H9 (cell line): ENCODE measurements at regions not wholly inside any gene's neighbourhood (a gene's known extent, or its start where the extent isn't known, plus 50 kb on each side); places are given as distances from the start of the nearest gene placed in this dataset.

Source experiments
- DNase-seq: peaks from one replicate; pipeline ENCODE4 v3.0.0-alpha.2; 2017
- H2AFZ ChIP-seq: one replicate; pipeline ENCODE4 v1.6.1; 2013; ENCODE audit warnings: mild to moderate bottlenecking, low read length, control low read depth, moderate library complexity
- H2AK5ac ChIP-seq: 2 replicates; pipeline ENCODE4 v1.6.1; 2013; ENCODE audit warnings: low read length, control low read depth, mixed read lengths; ENCODE audit not compliant: insufficient read length
- H2BK120ac ChIP-seq: one replicate; pipeline ENCODE4 v1.6.1; 2013; ENCODE audit warnings: low read depth, mild to moderate bottlenecking, low read length, control low read depth, inconsistent platforms; ENCODE audit not compliant: poor library complexity, severe bottlenecking
- H2BK12ac ChIP-seq: 2 replicates; pipeline ENCODE4 v1.6.1; 2013; ENCODE audit warnings: low read length, control low read depth, mixed read lengths, low read depth; ENCODE audit not compliant: insufficient read length
- H2BK15ac ChIP-seq: 2 replicates; pipeline ENCODE4 v1.6.1; 2013; ENCODE audit warnings: low read depth, low read length, control low read depth
- H2BK20ac ChIP-seq: one replicate; pipeline ENCODE4 v1.6.1; 2013; ENCODE audit warnings: low read depth, mild to moderate bottlenecking, low read length, control low read depth, inconsistent platforms; ENCODE audit not compliant: poor library complexity, severe bottlenecking
- H2BK5ac ChIP-seq: 2 replicates; pipeline ENCODE4 v1.6.1; 2013; ENCODE audit warnings: low read length, control low read depth, mixed read lengths; ENCODE audit not compliant: insufficient read length
- H3K14ac ChIP-seq: 2 replicates; pipeline ENCODE4 v1.6.1; 2013; ENCODE audit warnings: low read length, control low read depth; ENCODE audit not compliant: insufficient read depth
- H3K18ac ChIP-seq: 2 replicates; pipeline ENCODE4 v1.6.1; 2013; ENCODE audit warnings: low read depth, mild to moderate bottlenecking, mixed read lengths, low read length, control low read depth; ENCODE audit not compliant: insufficient read length
- H3K23ac ChIP-seq: 2 replicates; pipeline ENCODE4 v1.6.1; 2013; ENCODE audit warnings: low read length, control low read depth, mixed read lengths, low read depth; ENCODE audit not compliant: insufficient read length
- H3K23me2 ChIP-seq: 2 replicates; pipeline ENCODE4 v1.6.1; 2013; ENCODE audit warnings: low read depth, mild to moderate bottlenecking, mixed read lengths, low read length, control low read depth; ENCODE audit not compliant: insufficient read length, poor library complexity, severe bottlenecking
- H3K27ac ChIP-seq: 2 replicates; pipeline ENCODE4 v1.5.1; 2013; ENCODE audit warnings: low read length, control low read depth, mixed read lengths, low read depth; ENCODE audit not compliant: insufficient read length
- H3K27me3 ChIP-seq: 2 replicates; pipeline ENCODE4 v1.6.1; 2013; ENCODE audit warnings: low read length, control low read depth, inconsistent platforms; ENCODE audit not compliant: insufficient read depth
- H3K4ac ChIP-seq: 2 replicates; pipeline ENCODE4 v1.6.1; 2013; ENCODE audit warnings: low read depth, mild to moderate bottlenecking, control low read depth, inconsistent platforms, low read length, moderate library complexity
- H3K4me1 ChIP-seq: 2 replicates; pipeline ENCODE4 v1.6.1; 2013; ENCODE audit warnings: low read length, control low read depth, inconsistent platforms; ENCODE audit not compliant: insufficient read depth
- H3K4me2 ChIP-seq: 2 replicates; pipeline ENCODE4 v1.6.1; 2013; ENCODE audit warnings: low read length, control low read depth, mixed read lengths; ENCODE audit not compliant: insufficient read length, insufficient read depth
- H3K56ac ChIP-seq: 2 replicates; pipeline ENCODE4 v1.6.1; 2013; ENCODE audit warnings: low read depth, mild to moderate bottlenecking, mixed read lengths, low read length, control low read depth; ENCODE audit not compliant: insufficient read length
- H3K79me1 ChIP-seq: 2 replicates; pipeline ENCODE4 v1.6.1; 2013; ENCODE audit warnings: low read depth, mild to moderate bottlenecking, moderate library complexity, low read length, control low read depth, inconsistent platforms; ENCODE audit not compliant: insufficient read depth, poor library complexity, severe bottlenecking
- H3K79me2 ChIP-seq: 2 replicates; pipeline ENCODE4 v1.6.1; 2013; ENCODE audit warnings: low read length, control low read depth, inconsistent platforms; ENCODE audit not compliant: insufficient read depth
- H3K9ac ChIP-seq: 2 replicates; pipeline ENCODE4 v1.6.1; 2013; ENCODE audit warnings: low read length, control low read depth, mixed read lengths; ENCODE audit not compliant: insufficient read length; ENCODE audit errors: extremely low read depth
- H3K9me3 ChIP-seq: one replicate; pipeline ENCODE4 v1.6.1; 2013; ENCODE audit warnings: low read depth, low read length, inconsistent platforms; ENCODE audit not compliant: control insufficient read depth
- H3T11ph ChIP-seq: one replicate; pipeline ENCODE4 v1.6.1; 2013; ENCODE audit warnings: mild to moderate bottlenecking, low read length, control low read depth, inconsistent platforms
- H4K20me1 ChIP-seq: one replicate; pipeline ENCODE4 v1.6.1; 2013; ENCODE audit not compliant: control insufficient read depth, insufficient read length, insufficient read depth
- H4K5ac ChIP-seq: 2 replicates; pipeline ENCODE4 v1.6.1; 2013; ENCODE audit warnings: low read depth, mild to moderate bottlenecking, mixed read lengths, low read length, control low read depth; ENCODE audit not compliant: insufficient read length
- H4K8ac ChIP-seq: replicated peaks from 2 replicates; pipeline ENCODE4 v1.6.1; 2013; ENCODE audit warnings: low read length, control low read depth, mixed read lengths, low read depth; ENCODE audit not compliant: insufficient read length
- H4K91ac ChIP-seq: 2 replicates; pipeline ENCODE4 v1.6.1; 2013; ENCODE audit warnings: low read depth, mild to moderate bottlenecking, moderate library complexity, mixed read lengths, low read length, control low read depth; ENCODE audit not compliant: insufficient read length
- H3K27ac Mint-ChIP-seq, 3 experiments: 2 replicates in 2 of 3; 3 replicates in 1 of 3; pipeline ENCODE4 v1.8.0; 2020 to 2021; ENCODE audit warnings: mixed read lengths in 3 of 3, mild to moderate bottlenecking in 1 of 3, moderate library complexity in 1 of 3
- H3K27me3 Mint-ChIP-seq: 2 replicates; pipeline ENCODE4 v1.8.0; 2021; ENCODE audit warnings: low read depth, mild to moderate bottlenecking, moderate library complexity, mixed read lengths
- H3K36me3 Mint-ChIP-seq, 3 experiments: 2 replicates in 2 of 3; 3 replicates in 1 of 3; pipeline ENCODE4 v1.8.0; 2020 to 2021; ENCODE audit warnings: low read depth in 3 of 3, mixed read lengths in 3 of 3; ENCODE audit not compliant: insufficient read depth in 1 of 3
- H3K4me1 Mint-ChIP-seq, 2 experiments: 2 replicates each; pipeline ENCODE4 v1.8.0; 2020; ENCODE audit warnings: mixed read lengths in 2 of 2
- H3K4me3 Mint-ChIP-seq, 2 experiments: 2 replicates in 1 of 2; 3 replicates in 1 of 2; pipeline ENCODE4 v1.8.0; 2020 to 2021; ENCODE audit warnings: mild to moderate bottlenecking in 2 of 2, mixed read lengths in 2 of 2, moderate library complexity in 1 of 2
- H3K9me3 Mint-ChIP-seq, 2 experiments: 2 replicates in 1 of 2; 3 replicates in 1 of 2; pipeline ENCODE4 v1.8.0; 2020; ENCODE audit warnings: mild to moderate bottlenecking in 2 of 2, mixed read lengths in 2 of 2, moderate library complexity in 1 of 2
- WGBS: extraction: QIAGEN DNeasy Blood & Tissue Kit; methylation state at CpG from one replicate; pipeline ENCODE4 v1.1.7; 2013; ENCODE audit warnings: missing lambda C conversion rate, low lambda C conversion rate, mixed read lengths; ENCODE audit not compliant: insufficient read length; ENCODE audit errors: extremely low coverage; 5-methylcytosine and 5-hydroxymethylcytosine counted together
- TF ChIP-seq, protein P1 (sequence below): fragments of 200-600 bp; sonication (generic); conservative IDR thresholded peaks from 3 replicates; pipeline ENCODE4 v1.8.0; 2021; ENCODE audit warnings: antibody characterized with exemption, mild to moderate bottlenecking

DNA sequence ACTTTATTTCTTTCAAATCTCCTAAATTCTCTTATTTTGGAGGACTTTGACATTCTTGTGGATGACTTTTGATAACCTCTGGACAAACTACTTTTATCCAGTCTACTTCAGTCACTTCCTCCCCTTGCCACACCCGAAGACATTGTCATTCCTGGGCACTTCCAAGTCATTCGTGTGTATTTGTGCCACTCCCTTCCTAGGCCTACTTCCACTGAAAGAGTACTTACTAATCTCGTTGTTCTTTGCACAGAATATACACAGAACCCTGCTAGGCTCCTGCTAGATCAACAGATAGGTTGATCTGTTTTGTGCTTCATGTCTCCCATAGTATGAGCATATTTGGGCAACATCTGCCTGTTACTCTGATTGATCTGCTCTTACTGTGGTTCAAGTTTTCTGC is 355.4 kb downstream of the HGF start:
- Histone ChIP-seq H2BK12ac (no peak overlapping the region), H3K4me1 (no peaks in the 10 kb centered on the region), H3K23me2 (no peaks in the 10 kb centered on the region), H3K4me2 (no peak overlapping the region), H3K79me2 (no peaks in the 10 kb centered on the region), H3K23ac (no peak overlapping the region), H4K91ac (no peak overlapping the region), H3K56ac (no peak overlapping the region), H3K27ac (no peak overlapping the region), H4K20me1 (no peaks in the 10 kb centered on the region), H2BK15ac (no peak overlapping the region), H3K79me1 (no peaks in the 10 kb centered on the region), H4K5ac (no peak overlapping the region), H3K9ac (no peak overlapping the region), H3K18ac (no peak overlapping the region), H3K27me3 (no peaks in the 10 kb centered on the region), H3K4ac (no peak overlapping the region), H3K14ac (no peak overlapping the region), H2AFZ (no peak overlapping the region), H3K9me3 (no peaks in the 10 kb centered on the region), H4K8ac (no peak overlapping the region), H3T11ph (no peak overlapping the region), H2BK5ac (no peak overlapping the region), H2AK5ac (no peak overlapping the region), H2BK20ac (no peak overlapping the region), H2BK120ac (no peak overlapping the region)
- H3K27me3 Mint-ChIP-seq: no peaks in the 10 kb centered on the region
- H3K36me3 Mint-ChIP-seq: peaks cover 0 to 4% (median 0%) of the 10 kb centered on the region in 3 experiments; a peak in 1 of 7 replicates
- WGBS: no CpG with 5 or more reads among the region's 3 CpGs
- TF ChIP-seq, protein P1, sequence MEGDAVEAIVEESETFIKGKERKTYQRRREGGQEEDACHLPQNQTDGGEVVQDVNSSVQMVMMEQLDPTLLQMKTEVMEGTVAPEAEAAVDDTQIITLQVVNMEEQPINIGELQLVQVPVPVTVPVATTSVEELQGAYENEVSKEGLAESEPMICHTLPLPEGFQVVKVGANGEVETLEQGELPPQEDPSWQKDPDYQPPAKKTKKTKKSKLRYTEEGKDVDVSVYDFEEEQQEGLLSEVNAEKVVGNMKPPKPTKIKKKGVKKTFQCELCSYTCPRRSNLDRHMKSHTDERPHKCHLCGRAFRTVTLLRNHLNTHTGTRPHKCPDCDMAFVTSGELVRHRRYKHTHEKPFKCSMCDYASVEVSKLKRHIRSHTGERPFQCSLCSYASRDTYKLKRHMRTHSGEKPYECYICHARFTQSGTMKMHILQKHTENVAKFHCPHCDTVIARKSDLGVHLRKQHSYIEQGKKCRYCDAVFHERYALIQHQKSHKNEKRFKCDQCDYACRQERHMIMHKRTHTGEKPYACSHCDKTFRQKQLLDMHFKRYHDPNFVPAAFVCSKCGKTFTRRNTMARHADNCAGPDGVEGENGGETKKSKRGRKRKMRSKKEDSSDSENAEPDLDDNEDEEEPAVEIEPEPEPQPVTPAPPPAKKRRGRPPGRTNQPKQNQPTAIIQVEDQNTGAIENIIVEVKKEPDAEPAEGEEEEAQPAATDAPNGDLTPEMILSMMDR: no peak
- no peak overlapping the region for H3K27ac Mint-ChIP-seq
- H3K4me1 Mint-ChIP-seq: peaks cover 5 to 13% of the 10 kb centered on the region in 2 experiments
- no peak overlapping the region for H3K4me3 Mint-ChIP-seq
- DNase-seq: no peak
- H3K9me3 Mint-ChIP-seq: no peaks in the 10 kb centered on the region
